ENCODE measurements at regions not wholly inside any gene's neighbourhood (a gene's known extent, or its start where the extent isn't known, plus 50 kb on each side); places are given as distances from the start of the nearest gene placed in this dataset.

- H3K27ac ChIP-seq: no peak overlapping the region
- H3K9me3 ChIP-seq (ENCODE audit: low read depth): no peaks in the 10 kb centered on the region
- 83% methylated on average over 4 of the region's 4 CpGs for WGBS (ENCODE audit: low lambda C conversion rate, missing lambda C conversion rate)
- H3K79me2 ChIP-seq: no peaks in the 10 kb centered on the region
- H3K4me2 ChIP-seq: no peak overlapping the region
- TF ChIP-seq CTCF (IDR thresholded peaks at IDR 0.05; ENCODE audit: poor library complexity) (no peak), EZH2 (IDR thresholded peaks at IDR 0.05; ENCODE audit: borderline replicate concordance) (no peak)
- no peaks in the 10 kb centered on the region for H4K20me1 ChIP-seq (ENCODE audit: insufficient read depth, poor library complexity, severe bottlenecking)
- no peaks in the 10 kb centered on the region for H3K27me3 ChIP-seq
- no peak overlapping the region for H3K4me3 ChIP-seq
- no peaks in the 10 kb centered on the region for H3K36me3 ChIP-seq (replicated peaks; ENCODE audit: insufficient read depth, low read depth)
- H3K9me2 ChIP-seq (replicated peaks; ENCODE audit: insufficient read depth): no peaks in the 10 kb centered on the region
- DNase-seq (ENCODE audit: low spot score): no peak
- no peaks in the 10 kb centered on the region for H3K4me1 ChIP-seq (ENCODE audit: insufficient read depth)
- H2AFZ ChIP-seq: no peak overlapping the region
These were observed 87.9 kb upstream of the PTER start for GRCh38 chr10:16348891-16349290.

- no peak overlapping the region for H2AFZ ChIP-seq
- TF ChIP-seq CTCF (IDR thresholded peaks at IDR 0.05; ENCODE audit: poor library complexity) (no peak), EZH2 (IDR thresholded peaks at IDR 0.05; ENCODE audit: borderline replicate concordance) (no peak)
- 97% methylated on average over 5 of the region's 5 CpGs for WGBS (ENCODE audit: low lambda C conversion rate, missing lambda C conversion rate)
These were observed 84.7 kb upstream of the PTER start for GRCh38 chr10:16352146-16352545.

GRCh38 chr10:16360001-16360400 is 76.8 kb upstream of the PTER start:
- Histone ChIP-seq H2AFZ (no peak overlapping the region), H3K36me3 (replicated peaks; ENCODE audit: insufficient read depth, low read depth) (no peaks in the 10 kb centered on the region), H3K9me3 (ENCODE audit: low read depth) (no peaks in the 10 kb centered on the region), H3K4me1 (ENCODE audit: insufficient read depth) (no peaks in the 10 kb centered on the region), H3K79me2 (no peaks in the 10 kb centered on the region), H3K9me2 (replicated peaks; ENCODE audit: insufficient read depth) (no peaks in the 10 kb centered on the region), H4K20me1 (ENCODE audit: insufficient read depth, poor library complexity, severe bottlenecking) (no peaks in the 10 kb centered on the region), H3K27ac (no peak overlapping the region), H3K27me3 (no peaks in the 10 kb centered on the region), H3K4me2 (no peak overlapping the region), H3K4me3 (no peak overlapping the region)
- TF ChIP-seq CTCF (IDR thresholded peaks at IDR 0.05; ENCODE audit: poor library complexity) (no peak), EZH2 (IDR thresholded peaks at IDR 0.05; ENCODE audit: borderline replicate concordance) (no peak), EZH2phosphoT487 (IDR thresholded peaks at IDR 0.05; ENCODE audit: low read depth, severe bottlenecking, unreplicated experiment) (no peak)
- peak; percentile 8 for DNase-seq (ENCODE audit: low spot score)
- 66% methylated on average over 3 of the region's 3 CpGs for WGBS (ENCODE audit: low lambda C conversion rate, missing lambda C conversion rate)

More at GRCh38 chr10:16352146-16352545, 84.7 kb upstream of the PTER start:
- H3K36me3 ChIP-seq (replicated peaks; ENCODE audit: insufficient read depth, low read depth): no peaks in the 10 kb centered on the region
- DNase-seq (ENCODE audit: low spot score): no peak
- no peaks in the 10 kb centered on the region for H3K9me2 ChIP-seq (replicated peaks; ENCODE audit: insufficient read depth)
- no peaks in the 10 kb centered on the region for H3K27me3 ChIP-seq
- H4K20me1 ChIP-seq (ENCODE audit: insufficient read depth, poor library complexity, severe bottlenecking): no peaks in the 10 kb centered on the region
- H3K9me3 ChIP-seq (ENCODE audit: low read depth): no peaks in the 10 kb centered on the region
- no peak overlapping the region for H3K4me3 ChIP-seq
- no peak overlapping the region for H3K27ac ChIP-seq
- H3K4me1 ChIP-seq (ENCODE audit: insufficient read depth): no peaks in the 10 kb centered on the region
- no peak overlapping the region for H3K4me2 ChIP-seq
- no peaks in the 10 kb centered on the region for H3K79me2 ChIP-seq

- no peaks in the 10 kb centered on the region for H3K79me2 ChIP-seq
- no peaks in the 10 kb centered on the region for H3K27me3 ChIP-seq
- H3K4me2 ChIP-seq: no peak overlapping the region
- TF ChIP-seq EZH2 (IDR thresholded peaks at IDR 0.05; ENCODE audit: borderline replicate concordance): no peak
- no peak for TF ChIP-seq EZH2phosphoT487 (IDR thresholded peaks at IDR 0.05; ENCODE audit: low read depth, severe bottlenecking, unreplicated experiment)
- no peak for TF ChIP-seq CTCF (IDR thresholded peaks at IDR 0.05; ENCODE audit: poor library complexity)
- no peaks in the 10 kb centered on the region for H4K20me1 ChIP-seq (ENCODE audit: insufficient read depth, poor library complexity, severe bottlenecking)
- no peaks in the 10 kb centered on the region for H3K9me2 ChIP-seq (replicated peaks; ENCODE audit: insufficient read depth)
- H2AFZ ChIP-seq: no peak overlapping the region
- H3K4me3 ChIP-seq: no peak overlapping the region
- no peaks in the 10 kb centered on the region for H3K36me3 ChIP-seq (replicated peaks; ENCODE audit: insufficient read depth, low read depth)
- no peak overlapping the region for H3K27ac ChIP-seq
- DNase-seq (ENCODE audit: low spot score): no peak
- H3K9me3 ChIP-seq (ENCODE audit: low read depth): no peaks in the 10 kb centered on the region
- H3K4me1 ChIP-seq (ENCODE audit: insufficient read depth): no peaks in the 10 kb centered on the region
These were observed 76.4 kb upstream of the PTER start for GRCh38 chr10:16360425-16360824.

Data from hepatocyte (in vitro differentiated cells).